ENCODE measurements at regions not wholly inside any gene's neighbourhood (a gene's known extent, or its start where the extent isn't known, plus 50 kb on each side); places are given as distances from the start of the nearest gene placed in this dataset.

- no peak overlapping the region for H3K4me3 Mint-ChIP-seq (ENCODE audit: unreplicated experiment)
- DNase-seq (ENCODE audit: unreplicated experiment): peak; percentile 67
- no peak overlapping the region for H3K27ac Mint-ChIP-seq (ENCODE audit: low read depth, unreplicated experiment)
- ChIA-PET POLR2A (no interaction called here), CTCF (interaction anchor here (0.6 to 0.7 kb wide), 2 partner anchors 205 to 956 kb away, joined by 3 to 4 read pairs; no protein-coding TSS in a partner anchor)
- no peaks in the 10 kb centered on the region for H3K27me3 Mint-ChIP-seq (ENCODE audit: insufficient read depth, unreplicated experiment)
- peaks cover 24% of the 10 kb centered on the region for H3K4me1 Mint-ChIP-seq (ENCODE audit: insufficient read depth, unreplicated experiment)
- peaks cover 4% of the 10 kb centered on the region for H3K36me3 Mint-ChIP-seq (ENCODE audit: insufficient read depth, unreplicated experiment)
- H3K9me3 Mint-ChIP-seq (ENCODE audit: unreplicated experiment): no peaks in the 10 kb centered on the region
- intact Hi-C loops (cut with micrococcal nuclease): no loop called here
- no peak for TF ChIP-seq CTCF (IDR thresholded peaks at IDR 0.05; ENCODE audit: unreplicated experiment)
- BruUV-seq (replicated peaks): no TSS peak
These were observed 317.6 kb upstream of the KLF4 start for GRCh38 chr9:107807183-107807582.

GRCh38 chr9:107805201-107805600 lies 315.6 kb upstream of the KLF4 start:
- no peak overlapping the region for H3K27ac Mint-ChIP-seq (ENCODE audit: low read depth, unreplicated experiment)
- ChIA-PET CTCF (interaction anchor here (0.8 kb wide), 1 partner anchor 26 kb away, joined by 3 read pairs; no protein-coding TSS in a partner anchor), POLR2A (no interaction called here)
- no peaks in the 10 kb centered on the region for H3K27me3 Mint-ChIP-seq (ENCODE audit: insufficient read depth, unreplicated experiment)
- no peak overlapping the region for H3K4me3 Mint-ChIP-seq (ENCODE audit: unreplicated experiment)
- peaks cover 24% of the 10 kb centered on the region for H3K4me1 Mint-ChIP-seq (ENCODE audit: insufficient read depth, unreplicated experiment)
- DNase-seq (ENCODE audit: unreplicated experiment): no peak
- intact Hi-C loops (cut with micrococcal nuclease): no loop called here
- H3K36me3 Mint-ChIP-seq (ENCODE audit: insufficient read depth, unreplicated experiment): peaks cover 4% of the 10 kb centered on the region
- H3K9me3 Mint-ChIP-seq (ENCODE audit: unreplicated experiment): no peaks in the 10 kb centered on the region
- TF ChIP-seq CTCF (IDR thresholded peaks at IDR 0.05; ENCODE audit: unreplicated experiment): no peak
- BruUV-seq (replicated peaks): no TSS peak

- no peak for DNase-seq (ENCODE audit: unreplicated experiment)
- no peaks in the 10 kb centered on the region for H3K4me1 Mint-ChIP-seq (ENCODE audit: insufficient read depth, unreplicated experiment)
- H3K4me3 Mint-ChIP-seq (ENCODE audit: unreplicated experiment): no peak overlapping the region
- no peak for TF ChIP-seq CTCF (IDR thresholded peaks at IDR 0.05; ENCODE audit: unreplicated experiment)
- POLR2A ChIA-PET: interaction anchor here (1.0 kb wide), 1 partner anchor 13 kb away, joined by 3 read pairs; no protein-coding TSS in a partner anchor
- no TSS peak for BruUV-seq (replicated peaks)
- intact Hi-C loops (cut with micrococcal nuclease): no loop called here
- no peaks in the 10 kb centered on the region for H3K27me3 Mint-ChIP-seq (ENCODE audit: insufficient read depth, unreplicated experiment)
- CTCF ChIA-PET: no interaction called here
- no peaks in the 10 kb centered on the region for H3K9me3 Mint-ChIP-seq (ENCODE audit: unreplicated experiment)
- no peaks in the 10 kb centered on the region for H3K36me3 Mint-ChIP-seq (ENCODE audit: insufficient read depth, unreplicated experiment)
- H3K27ac Mint-ChIP-seq (ENCODE audit: low read depth, unreplicated experiment): no peak overlapping the region
These were observed 304.7 kb upstream of the KLF4 start for GRCh38 chr9:107794259-107794658.

GRCh38 chr9:107793541-107793940 lies 304.0 kb upstream of the KLF4 start:
- H3K36me3 Mint-ChIP-seq (ENCODE audit: insufficient read depth, unreplicated experiment): no peaks in the 10 kb centered on the region
- no peak for DNase-seq (ENCODE audit: unreplicated experiment)
- H3K4me3 Mint-ChIP-seq (ENCODE audit: unreplicated experiment): no peak overlapping the region
- no peak overlapping the region for H3K27ac Mint-ChIP-seq (ENCODE audit: low read depth, unreplicated experiment)
- no peaks in the 10 kb centered on the region for H3K4me1 Mint-ChIP-seq (ENCODE audit: insufficient read depth, unreplicated experiment)
- intact Hi-C loops (cut with micrococcal nuclease): no loop called here
- H3K27me3 Mint-ChIP-seq (ENCODE audit: insufficient read depth, unreplicated experiment): no peaks in the 10 kb centered on the region
- POLR2A ChIA-PET: interaction anchor here (1.0 kb wide), 1 partner anchor 12 kb away, joined by 3 read pairs; no protein-coding TSS in a partner anchor
- no peak for TF ChIP-seq CTCF (IDR thresholded peaks at IDR 0.05; ENCODE audit: unreplicated experiment)
- CTCF ChIA-PET: no interaction called here
- no peaks in the 10 kb centered on the region for H3K9me3 Mint-ChIP-seq (ENCODE audit: unreplicated experiment)
- BruUV-seq (replicated peaks): no TSS peak
